NCI-H1417 treated with DMSO at 0.1 percent for 48 hours (cell line): ENCODE measurements at regions not wholly inside any gene's neighbourhood (a gene's known extent, or its start where the extent isn't known, plus 50 kb on each side); places are given as distances from the start of the nearest gene placed in this dataset.
"Not testable (repeated sequence)": the region's sequence is repeated elsewhere in the genome, so short reads cannot be mapped to it uniquely, and the experiment has no call there.

Source experiments
- DNase-seq: peaks from one replicate; lab custom pipeline; 2025; lab: John Stamatoyannopoulos, UW

- no peak for DNase-seq
Measured at GRCh38 chr7:108627476-108628051, 57.9 kb downstream of the DNAJB9 start.

GRCh38 chr7:108628678-108629077 lies 59.0 kb downstream of the DNAJB9 start:
- no peak for DNase-seq

GRCh38 chr7:108629651-108630400 lies 60.2 kb downstream of the DNAJB9 start:
- DNase-seq = no peak

- DNase-seq = no peak
Measured at GRCh38 chr7:108634036-108634435, 64.4 kb downstream of the DNAJB9 start.

- no peak for DNase-seq
Measured at GRCh38 chr7:108634535-108634934, 64.9 kb downstream of the DNAJB9 start.

- DNase-seq = no peak
Measured at GRCh38 chr7:108637049-108637621, 67.5 kb downstream of the DNAJB9 start.

GRCh38 chr7:108642126-108642525 lies 72.5 kb downstream of the DNAJB9 start:
- no peak for DNase-seq

- no peak for DNase-seq
Measured at GRCh38 chr7:108643136-108643535, 73.5 kb downstream of the DNAJB9 start.

- DNase-seq = no peak
Measured at GRCh38 chr7:108648989-108649388, 79.3 kb downstream of the DNAJB9 start.

GRCh38 chr7:108650467-108650866 lies 80.8 kb downstream of the DNAJB9 start:
- no peak for DNase-seq

- no peak for DNase-seq
Measured at GRCh38 chr7:108652886-108653285, 83.2 kb downstream of the DNAJB9 start.

GRCh38 chr7:108653526-108653925 lies 83.9 kb downstream of the DNAJB9 start:
- DNase-seq = no peak

- DNase-seq = not testable (repeated sequence)
Measured at GRCh38 chr7:108657140-108657726, 87.6 kb downstream of the DNAJB9 start.

GRCh38 chr7:108659261-108659660 lies 89.6 kb downstream of the DNAJB9 start:
- DNase-seq = no peak

- no peak for DNase-seq
Measured at GRCh38 chr7:108659867-108660266, 90.2 kb downstream of the DNAJB9 start.

GRCh38 chr7:108660465-108660864 lies 90.8 kb downstream of the DNAJB9 start:
- DNase-seq = no peak

GRCh38 chr7:108662783-108663362 lies 93.2 kb downstream of the DNAJB9 start:
- DNase-seq = no peak

GRCh38 chr7:108663701-108664100 lies 94.0 kb downstream of the DNAJB9 start:
- no peak for DNase-seq

- no peak for DNase-seq
Measured at GRCh38 chr7:108667216-108667615, 97.5 kb downstream of the DNAJB9 start.

- DNase-seq = no peak
Measured at GRCh38 chr7:108669958-108670357, 100.3 kb downstream of the DNAJB9 start.

GRCh38 chr7:108673699-108674098 lies 104.0 kb downstream of the DNAJB9 start:
- not testable (repeated sequence) for DNase-seq

GRCh38 chr7:108684629-108685028 lies 115.0 kb downstream of the DNAJB9 start:
- no peak for DNase-seq

- DNase-seq = no peak
Measured at GRCh38 chr7:108686494-108686893, 116.8 kb downstream of the DNAJB9 start.
